ENCODE measurements at regions not wholly inside any gene's neighbourhood (a gene's known extent, or its start where the extent isn't known, plus 50 kb on each side); places are given as distances from the start of the nearest gene placed in this dataset.

DNA sequence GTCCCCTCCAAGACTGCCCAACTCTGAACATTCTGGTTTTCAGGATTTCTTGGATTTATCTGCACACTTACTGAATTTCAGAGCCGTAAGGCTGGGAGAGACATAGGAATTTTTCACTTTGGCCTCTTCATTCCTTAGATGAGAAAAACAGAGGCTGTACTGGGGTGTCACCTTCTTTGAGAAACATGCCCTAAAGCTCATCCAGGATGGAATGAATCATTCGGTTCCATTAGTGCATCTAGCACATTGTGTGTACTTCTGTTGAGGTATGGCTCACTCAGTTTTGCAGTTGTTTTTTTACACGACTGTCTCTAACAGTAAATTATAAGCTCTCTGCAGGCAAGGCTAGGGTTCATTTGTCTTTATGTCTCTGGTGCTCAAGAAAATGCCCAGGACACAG, 383.4 kb downstream of the GATA3 start:
- TF ChIP-seq, protein P1, sequence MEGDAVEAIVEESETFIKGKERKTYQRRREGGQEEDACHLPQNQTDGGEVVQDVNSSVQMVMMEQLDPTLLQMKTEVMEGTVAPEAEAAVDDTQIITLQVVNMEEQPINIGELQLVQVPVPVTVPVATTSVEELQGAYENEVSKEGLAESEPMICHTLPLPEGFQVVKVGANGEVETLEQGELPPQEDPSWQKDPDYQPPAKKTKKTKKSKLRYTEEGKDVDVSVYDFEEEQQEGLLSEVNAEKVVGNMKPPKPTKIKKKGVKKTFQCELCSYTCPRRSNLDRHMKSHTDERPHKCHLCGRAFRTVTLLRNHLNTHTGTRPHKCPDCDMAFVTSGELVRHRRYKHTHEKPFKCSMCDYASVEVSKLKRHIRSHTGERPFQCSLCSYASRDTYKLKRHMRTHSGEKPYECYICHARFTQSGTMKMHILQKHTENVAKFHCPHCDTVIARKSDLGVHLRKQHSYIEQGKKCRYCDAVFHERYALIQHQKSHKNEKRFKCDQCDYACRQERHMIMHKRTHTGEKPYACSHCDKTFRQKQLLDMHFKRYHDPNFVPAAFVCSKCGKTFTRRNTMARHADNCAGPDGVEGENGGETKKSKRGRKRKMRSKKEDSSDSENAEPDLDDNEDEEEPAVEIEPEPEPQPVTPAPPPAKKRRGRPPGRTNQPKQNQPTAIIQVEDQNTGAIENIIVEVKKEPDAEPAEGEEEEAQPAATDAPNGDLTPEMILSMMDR (IDR thresholded peaks at IDR 0.05; ENCODE audit: low read length) = no peak
- TF ChIP-seq EZH2 (IDR thresholded peaks at IDR 0.05; ENCODE audit: borderline replicate concordance, low read length) = no peak
